ELR (cell line): ENCODE measurements at regions not wholly inside any gene's neighbourhood (a gene's known extent, or its start where the extent isn't known, plus 50 kb on each side); places are given as distances from the start of the nearest gene placed in this dataset.
"Not testable (repeated sequence)": the region's sequence is repeated elsewhere in the genome, so short reads cannot be mapped to it uniquely, and the experiment has no call there.

Experiments
- DNase-seq: peaks from one replicate; pipeline ENCODE4 v3.0.0-alpha.2; 2015; ENCODE audit warnings: low read depth

- DNase-seq, result no peak
Measured at GRCh38 chr10:85333594-85333993, 1005.2 kb downstream of the CCSER2 start.

DNA sequence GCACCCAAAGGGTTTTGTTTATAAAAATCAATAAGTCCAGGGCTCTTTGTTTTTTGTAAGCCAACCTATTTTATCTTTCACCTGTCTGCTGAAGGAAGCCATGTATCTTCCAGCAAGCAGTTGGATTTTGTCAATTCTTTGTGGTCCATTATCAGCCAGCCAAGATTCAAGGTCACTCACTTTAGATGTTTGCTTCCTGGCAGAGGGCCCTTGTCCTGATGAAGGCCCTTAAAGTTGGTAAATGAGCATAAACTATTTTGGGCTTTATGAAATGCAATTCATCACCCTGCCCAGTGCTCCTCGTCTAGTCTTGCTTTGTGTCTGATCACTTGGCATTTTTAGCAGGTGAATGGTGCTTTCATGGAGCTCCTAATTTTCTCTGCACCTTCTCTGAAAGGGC lies 1004.2 kb downstream of the GRID1 start:
- no peak for DNase-seq

GRCh38 chr10:85377029-85377806 lies 989.4 kb downstream of the GRID1 start:
- no peak for DNase-seq

GRCh38 chr10:85379338-85379737 lies 987.3 kb downstream of the GRID1 start:
- no peak for DNase-seq

DNA sequence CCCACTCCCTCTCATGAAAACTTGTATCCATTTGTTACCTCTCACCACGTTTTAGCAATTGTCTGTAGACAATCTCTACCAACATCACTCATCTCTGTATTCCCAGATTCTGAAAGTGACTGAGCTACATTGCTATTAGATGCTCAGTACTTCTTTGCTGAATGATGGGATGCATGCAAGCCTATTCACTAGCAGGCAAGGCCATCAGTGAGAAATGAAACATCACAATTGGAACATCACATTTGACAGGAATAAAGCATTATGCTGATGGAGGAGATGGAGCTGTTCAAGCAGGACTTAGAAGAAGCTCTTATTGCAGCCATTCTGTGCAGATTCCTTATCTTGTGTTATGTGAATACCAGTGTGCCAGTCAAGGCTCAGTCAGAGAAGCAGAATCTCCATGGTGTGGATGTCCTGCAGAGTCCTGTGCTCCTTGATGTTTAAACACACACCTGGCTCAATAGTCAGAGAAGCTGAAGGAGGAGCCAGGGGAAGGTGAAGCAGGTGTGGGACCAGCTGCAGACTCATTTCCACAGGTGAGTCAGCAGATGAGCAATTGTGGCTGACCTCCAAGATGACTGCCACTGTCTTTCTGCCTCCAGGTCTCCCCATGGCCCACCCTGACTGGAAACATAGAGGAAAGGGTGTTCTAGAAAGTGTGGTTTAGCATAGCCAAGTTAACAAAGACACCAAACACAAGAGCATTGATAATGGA lies 965.5 kb downstream of the GRID1 start:
- DNase-seq, result no peak

GRCh38 chr10:85402541-85402940 lies 964.1 kb downstream of the GRID1 start:
- no peak for DNase-seq

GRCh38 chr10:85407088-85407487 lies 959.5 kb downstream of the GRID1 start:
- no peak for DNase-seq

DNA sequence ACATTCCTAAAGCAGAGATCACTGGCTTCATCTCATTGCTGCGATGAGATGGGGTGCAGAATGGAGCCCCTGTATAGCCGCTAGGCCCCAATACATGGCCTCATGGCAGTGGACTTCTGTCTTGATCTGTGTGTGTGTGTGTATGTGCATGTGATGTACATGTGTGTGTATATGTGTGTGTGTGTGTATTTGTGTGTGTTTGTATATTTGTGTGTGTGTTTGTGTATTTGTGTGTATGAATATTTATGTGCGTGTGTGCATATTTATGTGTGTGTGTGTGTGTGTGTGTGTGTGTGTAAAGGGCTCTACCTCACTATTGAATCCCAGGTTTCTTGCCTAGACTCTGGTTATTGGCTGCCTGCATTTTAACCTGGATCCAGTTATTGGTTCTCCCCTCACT lies 958.2 kb downstream of the GRID1 start:
- no peak for DNase-seq

- DNase-seq, result not testable (repeated sequence)
Measured at GRCh38 chr10:85410586-85410985, 956.0 kb downstream of the GRID1 start.

GRCh38 chr10:85413570-85413969 lies 953.0 kb downstream of the GRID1 start:
- no peak for DNase-seq

- no peak for DNase-seq
Measured at GRCh38 chr10:85420501-85421191, 945.9 kb downstream of the GRID1 start.

DNA sequence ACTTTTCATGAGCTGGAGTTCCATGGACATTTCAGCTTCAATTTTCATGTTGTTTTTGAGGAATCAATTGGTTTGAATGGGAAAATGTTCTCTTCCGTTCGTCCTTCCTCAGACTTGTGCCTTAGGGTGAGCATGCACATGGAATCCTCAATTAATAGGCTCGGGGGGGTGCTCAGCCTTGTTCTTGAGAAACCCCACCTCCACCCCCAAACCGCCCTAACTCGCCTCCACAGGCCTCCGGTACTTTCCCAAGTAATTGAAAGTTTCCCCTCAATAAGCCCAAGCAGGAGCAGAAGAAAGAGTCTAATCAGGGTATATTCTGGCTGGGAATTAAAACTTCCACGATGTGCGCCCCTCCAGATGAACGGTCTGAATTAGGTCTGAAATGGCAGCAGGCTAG lies 945.2 kb downstream of the GRID1 start:
- DNase-seq, result no peak

DNA sequence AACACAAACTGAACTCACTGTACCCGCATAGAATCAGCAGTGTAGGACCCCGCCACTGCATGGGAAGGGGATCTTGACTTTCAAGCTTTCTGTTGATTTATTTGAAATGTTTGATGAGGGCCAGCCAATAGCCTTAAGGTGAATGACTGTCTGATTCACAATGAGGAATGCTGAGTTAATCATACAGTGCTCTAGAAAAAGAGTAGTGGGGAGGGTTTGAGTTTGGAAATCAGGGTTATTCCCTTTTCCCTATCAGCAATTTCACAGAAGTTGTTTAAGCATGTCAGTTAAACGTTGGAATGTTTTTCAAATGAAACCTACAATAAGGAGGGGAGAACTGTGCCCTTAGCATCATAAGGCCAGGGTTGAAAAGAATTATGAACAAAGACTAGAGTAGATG lies 937.5 kb downstream of the GRID1 start:
- no peak for DNase-seq

DNA sequence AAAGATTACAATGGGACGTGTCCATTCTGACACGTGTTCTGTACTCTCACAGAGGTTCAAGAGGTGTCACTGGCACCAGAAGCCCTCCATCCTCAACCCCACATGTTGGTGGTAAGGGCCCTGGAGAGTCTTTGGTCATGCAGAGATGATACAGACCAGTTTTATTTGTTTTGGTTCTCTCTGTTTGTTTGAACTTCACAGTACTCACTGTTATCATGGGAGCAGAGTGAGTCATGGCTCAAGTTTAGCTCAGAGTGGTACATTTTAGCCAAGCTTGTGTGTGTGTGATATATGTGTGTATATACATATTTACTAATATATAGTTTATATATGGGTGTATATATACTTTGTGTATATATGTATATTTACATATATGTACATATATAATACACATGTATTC lies 935.6 kb downstream of the GRID1 start:
- no peak for DNase-seq

- DNase-seq, result no peak
Measured at GRCh38 chr10:85433248-85433647, 933.3 kb downstream of the GRID1 start.

GRCh38 chr10:85444868-85445267 lies 921.7 kb downstream of the GRID1 start:
- no peak for DNase-seq

DNA sequence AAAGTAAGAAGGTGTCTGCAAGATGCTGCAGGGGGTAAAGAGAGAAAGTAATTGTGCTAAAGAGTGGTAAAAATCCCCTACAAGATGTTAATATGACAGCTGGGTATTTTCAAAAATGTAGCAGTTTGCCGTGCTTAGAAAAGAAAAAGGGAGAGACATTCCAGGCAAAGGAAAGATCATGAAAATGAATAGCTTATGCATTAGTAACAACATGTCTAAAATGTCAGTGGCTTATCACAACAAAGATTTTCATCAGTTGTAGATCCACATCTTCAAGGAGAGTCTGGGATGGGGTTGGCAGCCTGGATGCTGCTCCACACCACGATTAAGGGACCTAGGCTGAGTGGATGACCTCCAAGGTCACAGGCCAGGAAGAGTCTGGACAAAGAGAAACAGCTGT lies 920.9 kb downstream of the GRID1 start:
- DNase-seq, result no peak

- no peak for DNase-seq
Measured at GRCh38 chr10:85446827-85447226, 919.8 kb downstream of the GRID1 start.

GRCh38 chr10:85447690-85448089 lies 918.9 kb downstream of the GRID1 start:
- no peak for DNase-seq

- no peak for DNase-seq
Measured at GRCh38 chr10:85448716-85449115, 917.9 kb downstream of the GRID1 start.

GRCh38 chr10:85454386-85454785 lies 912.2 kb downstream of the GRID1 start:
- no peak for DNase-seq

- no peak for DNase-seq
Measured at GRCh38 chr10:85457191-85457590, 909.4 kb downstream of the GRID1 start.

- no peak for DNase-seq
Measured at GRCh38 chr10:85458324-85458723, 908.3 kb downstream of the GRID1 start.
